ENCODE measurements at regions not wholly inside any gene's neighbourhood (a gene's known extent, or its start where the extent isn't known, plus 50 kb on each side); places are given as distances from the start of the nearest gene placed in this dataset.
"Not testable (repeated sequence)": the region's sequence is repeated elsewhere in the genome, so short reads cannot be mapped to it uniquely, and the experiment has no call there.

DNA sequence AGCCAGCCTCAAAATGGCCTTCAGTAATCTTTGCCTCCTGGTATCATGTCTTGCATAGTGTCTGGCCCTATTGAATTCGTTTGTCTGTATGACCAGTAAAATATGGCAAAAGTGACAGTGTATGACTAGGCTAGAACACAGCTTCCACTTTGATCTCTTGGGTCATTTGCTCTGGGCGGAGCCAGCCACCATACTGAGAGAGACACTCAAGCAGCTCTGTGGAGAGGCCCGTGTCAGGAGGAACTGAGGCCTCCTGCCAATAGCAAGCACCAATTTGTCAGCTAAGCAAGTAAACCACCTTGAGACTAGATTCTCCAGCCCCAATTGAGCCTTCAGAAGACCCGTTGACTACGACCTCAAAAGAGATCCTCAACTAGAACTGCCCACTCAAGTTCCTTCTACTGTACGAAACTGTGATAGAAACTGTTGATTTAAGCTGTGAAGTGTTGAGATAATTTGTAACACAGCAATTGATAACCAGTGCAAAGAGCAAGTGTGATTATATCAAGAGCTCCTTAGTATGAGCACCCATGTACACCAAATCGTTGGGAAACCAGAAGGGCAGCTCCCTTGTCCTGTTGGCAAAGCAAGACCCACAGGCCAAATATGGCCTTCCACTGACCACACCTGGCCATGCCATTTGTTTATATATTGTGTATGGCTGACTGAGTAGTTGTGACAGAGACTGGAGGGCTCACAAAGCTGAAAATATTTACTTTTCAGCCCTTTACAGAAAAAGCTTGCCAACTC lies 52.7 kb upstream of the SERBP1 start:
- POLR2A ChIA-PET, result no interaction called here
- no peaks in the 10 kb centered on the region for H3K9me3 Mint-ChIP-seq
- H3K36me3 Mint-ChIP-seq (ENCODE audit: low read depth), result no peaks in the 10 kb centered on the region
- peaks cover 4% of the 10 kb centered on the region for H3K4me1 Mint-ChIP-seq
- H3K4me3 Mint-ChIP-seq, result no peak overlapping the region
- CTCF ChIA-PET, result no interaction called here
- H3K27ac Mint-ChIP-seq, result no peak overlapping the region
- no peaks in the 10 kb centered on the region for H3K27me3 Mint-ChIP-seq
- DNase-seq, result no peak

- Mint-ChIP-seq H3K4me1 (no peaks in the 10 kb centered on the region), H3K27me3 (no peaks in the 10 kb centered on the region), H3K36me3 (ENCODE audit: low read depth) (no peaks in the 10 kb centered on the region), H3K4me3 (no peak overlapping the region), H3K9me3 (no peaks in the 10 kb centered on the region), H3K27ac (no peak overlapping the region)
- ChIA-PET CTCF (interaction anchor here (0.8 kb wide), 1 partner anchor 270 kb away, joined by 3 read pairs; no protein-coding TSS in a partner anchor), POLR2A (no interaction called here)
- DNase-seq, result no peak
Observed at GRCh38 chr1:67484492-67484891, 54.3 kb upstream of the SERBP1 start.

DNA sequence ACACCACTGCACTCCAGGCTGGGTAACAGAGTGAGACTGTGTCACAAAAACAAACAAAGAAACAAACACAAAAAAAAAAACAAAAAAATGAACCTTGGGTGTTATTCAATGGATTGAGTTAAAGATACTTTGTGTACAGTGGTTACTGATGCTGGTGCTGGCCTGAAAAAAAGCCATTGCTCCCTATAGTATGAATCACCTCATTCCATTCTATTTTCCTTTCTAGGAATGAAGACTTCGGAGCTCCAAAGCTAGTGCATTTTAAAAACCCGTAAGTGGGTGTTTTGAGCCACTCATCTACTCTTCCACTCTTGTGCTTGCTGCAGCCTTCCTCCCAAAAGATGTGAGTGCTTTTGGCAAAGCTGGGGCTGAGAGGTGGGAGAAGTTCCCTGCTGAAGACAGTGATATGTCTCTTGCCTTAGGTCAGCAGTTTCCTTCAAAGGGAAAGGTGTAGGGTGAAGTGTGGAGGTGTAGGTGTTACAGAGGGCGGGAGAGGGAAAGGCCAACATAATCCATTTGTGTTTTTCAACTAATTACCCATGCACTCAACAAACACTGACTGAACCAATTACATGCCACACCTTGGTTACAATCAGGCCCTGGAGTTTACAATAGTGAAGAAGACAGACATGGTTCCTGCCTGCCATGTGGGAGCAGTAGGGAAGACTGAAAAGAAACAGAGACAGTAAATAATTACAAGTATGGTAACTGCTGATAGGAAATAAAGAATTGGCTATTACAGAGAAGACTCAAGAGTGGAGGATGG lies 55.0 kb upstream of the SERBP1 start:
- no peaks in the 10 kb centered on the region for H3K4me1 Mint-ChIP-seq
- no peaks in the 10 kb centered on the region for H3K27me3 Mint-ChIP-seq
- no peaks in the 10 kb centered on the region for H3K36me3 Mint-ChIP-seq (ENCODE audit: low read depth)
- ChIA-PET CTCF (interaction anchor here (0.8 kb wide), 1 partner anchor 271 kb away, joined by 3 read pairs; no protein-coding TSS in a partner anchor), POLR2A (no interaction called here)
- DNase-seq, result no peak
- no peak overlapping the region for H3K4me3 Mint-ChIP-seq
- no peak overlapping the region for H3K27ac Mint-ChIP-seq
- H3K9me3 Mint-ChIP-seq, result no peaks in the 10 kb centered on the region

DNA sequence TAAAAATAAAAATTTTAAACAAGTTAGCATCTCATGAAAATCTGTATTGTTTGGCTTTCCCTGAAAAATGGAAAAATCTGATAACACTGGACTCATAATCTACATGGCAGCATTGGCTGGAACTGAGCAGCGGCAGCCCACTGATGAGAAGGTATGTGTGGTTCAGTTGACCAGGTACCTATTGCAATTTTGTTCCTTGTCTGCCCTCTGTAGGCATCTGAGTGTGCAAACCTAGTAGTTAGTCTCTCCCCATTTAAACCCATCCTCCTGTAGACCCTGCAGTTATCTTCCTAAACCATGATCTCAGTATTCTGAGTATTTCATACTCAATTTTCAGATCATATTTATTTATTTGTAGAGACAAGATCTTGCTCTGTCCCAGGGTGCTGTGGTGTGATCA lies 59.4 kb upstream of the SERBP1 start:
- Mint-ChIP-seq H3K9me3 (no peaks in the 10 kb centered on the region), H3K36me3 (ENCODE audit: low read depth) (no peaks in the 10 kb centered on the region), H3K4me1 (no peaks in the 10 kb centered on the region), H3K27ac (no peak overlapping the region), H3K4me3 (no peak overlapping the region), H3K27me3 (no peaks in the 10 kb centered on the region)
- no peak for DNase-seq
- POLR2A ChIA-PET, result no interaction called here
- CTCF ChIA-PET, result interaction anchor here (0.9 to 3.8 kb wide), 3 partner anchors 12 to 280 kb away, joined by 4 to 19 read pairs (median 4); no protein-coding TSS in a partner anchor

DNA sequence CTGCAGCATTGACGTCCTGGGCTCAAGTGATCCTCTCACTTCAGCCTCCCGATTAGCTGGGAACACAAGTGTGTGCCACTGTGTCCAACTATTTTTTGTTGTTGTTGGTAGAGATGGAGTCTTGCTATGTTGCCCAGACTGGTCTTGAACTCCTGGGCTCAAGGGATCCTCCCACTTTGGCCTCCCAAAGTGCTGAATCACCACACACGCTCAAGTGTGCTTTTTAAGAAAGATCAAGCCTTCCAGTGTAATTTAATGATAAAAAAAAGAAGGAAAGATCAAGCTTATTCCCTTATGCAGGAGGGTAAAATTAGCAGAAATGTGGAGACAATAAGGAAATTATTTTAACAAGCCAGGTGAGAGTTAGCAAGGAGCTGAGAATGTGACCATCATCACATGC lies 61.1 kb upstream of the SERBP1 start:
- Mint-ChIP-seq H3K36me3 (ENCODE audit: low read depth) (no peaks in the 10 kb centered on the region), H3K4me3 (no peak overlapping the region), H3K9me3 (no peaks in the 10 kb centered on the region), H3K27me3 (no peaks in the 10 kb centered on the region), H3K27ac (no peak overlapping the region), H3K4me1 (no peaks in the 10 kb centered on the region)
- ChIA-PET POLR2A (no interaction called here), CTCF (interaction anchor here (1.5 to 3.8 kb wide), 2 partner anchors 10 to 276 kb away, joined by 3 to 19 read pairs; no protein-coding TSS in a partner anchor)
- no peak for DNase-seq

DNA sequence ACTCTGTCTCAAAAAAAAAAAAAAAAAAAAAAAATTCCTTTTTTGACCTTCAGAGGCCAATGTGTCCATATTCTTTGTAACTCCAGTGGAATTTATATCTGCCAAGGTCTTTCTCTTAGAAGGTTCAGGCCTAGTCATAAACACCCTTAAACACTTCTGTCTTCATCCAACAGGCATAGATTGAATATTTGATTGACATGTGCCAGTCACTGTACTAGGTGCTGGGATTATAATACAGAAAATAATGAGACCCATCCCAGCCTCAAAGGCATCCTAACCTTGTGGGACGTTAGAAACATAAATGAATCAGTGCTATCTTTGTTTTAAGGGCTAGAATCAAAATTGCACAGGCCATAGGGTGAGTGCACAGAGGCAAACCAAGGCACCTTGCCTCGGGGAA lies 62.9 kb upstream of the SERBP1 start:
- no peaks in the 10 kb centered on the region for H3K27me3 Mint-ChIP-seq
- H3K4me3 Mint-ChIP-seq, result no peak overlapping the region
- CTCF ChIA-PET, result no interaction called here

GRCh38 chr1:67495327-67495726 lies 65.1 kb upstream of the SERBP1 start:
- POLR2A ChIA-PET, result no interaction called here
- Mint-ChIP-seq H3K27ac (no peak overlapping the region), H3K4me3 (no peak overlapping the region), H3K36me3 (ENCODE audit: low read depth) (no peaks in the 10 kb centered on the region), H3K9me3 (no peaks in the 10 kb centered on the region), H3K27me3 (no peaks in the 10 kb centered on the region), H3K4me1 (peaks cover 1% of the 10 kb centered on the region)
- no peak for DNase-seq
- CTCF ChIA-PET, result interaction anchor here (11.1 kb wide), 1 partner anchor 281 kb away, joined by 199 read pairs; no protein-coding TSS in a partner anchor

More for the DNA sequence above, 62.9 kb upstream of the SERBP1 start:
- POLR2A ChIA-PET, result no interaction called here
- Mint-ChIP-seq H3K27ac (no peak overlapping the region), H3K4me1 (no peaks in the 10 kb centered on the region), H3K9me3 (no peaks in the 10 kb centered on the region), H3K36me3 (ENCODE audit: low read depth) (no peaks in the 10 kb centered on the region)
- no peak for DNase-seq

DNA sequence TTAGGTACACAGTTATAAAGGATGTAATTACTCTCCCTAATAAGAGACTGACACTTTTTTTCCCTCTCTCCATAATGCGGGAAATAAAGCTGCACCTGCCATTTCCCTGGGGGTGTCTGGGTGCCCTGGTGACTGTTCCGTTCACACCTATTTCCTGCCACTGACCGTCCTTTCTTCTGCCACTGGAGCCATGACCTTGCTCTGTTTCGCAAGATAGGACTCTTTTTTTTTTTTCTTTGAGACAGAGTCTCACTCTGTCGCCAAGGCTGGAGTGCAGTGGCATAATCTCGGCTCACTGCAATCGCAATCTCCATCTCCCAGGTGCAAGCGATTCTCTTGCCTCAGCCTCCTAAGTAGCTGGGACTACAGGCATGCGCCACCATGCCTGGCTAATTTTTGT lies 66.1 kb upstream of the SERBP1 start:
- no peak for DNase-seq
- Mint-ChIP-seq H3K4me1 (peaks cover 4% of the 10 kb centered on the region), H3K36me3 (ENCODE audit: low read depth) (no peaks in the 10 kb centered on the region), H3K4me3 (no peak overlapping the region), H3K27me3 (peaks cover 2% of the 10 kb centered on the region), H3K9me3 (no peaks in the 10 kb centered on the region), H3K27ac (no peak overlapping the region)
- CTCF ChIA-PET, result interaction anchor here (0.6 to 11.1 kb wide), 6 partner anchors 9 to 326 kb away, joined by 3 to 199 read pairs (median 4); no protein-coding TSS in a partner anchor
- POLR2A ChIA-PET, result no interaction called here

GRCh38 chr1:67500413-67500959 lies 70.3 kb upstream of the SERBP1 start:
- H3K4me3 Mint-ChIP-seq, result no peak overlapping the region
- H3K4me1 Mint-ChIP-seq, result peaks cover 4% of the 10 kb centered on the region
- peaks cover 6% of the 10 kb centered on the region for H3K27me3 Mint-ChIP-seq
- POLR2A ChIA-PET, result interaction anchor here (0.7 to 1.0 kb wide), 3 partner anchors 70 to 186 kb away, joined by 3 read pairs; partner anchors contain the start of gene SERBP1
- peak; percentile 90 for DNase-seq
- no peak overlapping the region for H3K27ac Mint-ChIP-seq
- no peaks in the 10 kb centered on the region for H3K9me3 Mint-ChIP-seq
- H3K36me3 Mint-ChIP-seq (ENCODE audit: low read depth), result no peaks in the 10 kb centered on the region
- CTCF ChIA-PET, result interaction anchor here (0.5 to 11.1 kb wide), 31 partner anchors 10 to 736 kb away, joined by 3 to 199 read pairs (median 5); no protein-coding TSS in a partner anchor

- no peaks in the 10 kb centered on the region for H3K36me3 Mint-ChIP-seq (ENCODE audit: low read depth)
Observed at GRCh38 chr1:67503974-67504373, 73.8 kb upstream of the SERBP1 start.

GRCh38 chr1:67513392-67514294 lies 83.4 kb upstream of the SERBP1 start:
- H3K4me1 Mint-ChIP-seq; POLR2A ChIA-PET; H3K4me3 Mint-ChIP-seq; H3K27ac Mint-ChIP-seq; H3K36me3 Mint-ChIP-seq (ENCODE audit: low read depth); CTCF ChIA-PET; DNase-seq; H3K9me3 Mint-ChIP-seq: not testable (repeated sequence)
- H3K27me3 Mint-ChIP-seq, result peaks cover 10% of the 10 kb centered on the region

More at GRCh38 chr1:67503974-67504373, 73.8 kb upstream of the SERBP1 start:
- ChIA-PET POLR2A (no interaction called here), CTCF (interaction anchor here (1.1 to 11.1 kb wide), 3 partner anchors 8 to 290 kb away, joined by 3 to 199 read pairs (median 4); no protein-coding TSS in a partner anchor)
- Mint-ChIP-seq H3K4me3 (no peak overlapping the region), H3K9me3 (no peaks in the 10 kb centered on the region), H3K27ac (no peak overlapping the region), H3K4me1 (peaks cover 5% of the 10 kb centered on the region), H3K27me3 (peaks cover 6% of the 10 kb centered on the region)
- DNase-seq, result no peak

DNA sequence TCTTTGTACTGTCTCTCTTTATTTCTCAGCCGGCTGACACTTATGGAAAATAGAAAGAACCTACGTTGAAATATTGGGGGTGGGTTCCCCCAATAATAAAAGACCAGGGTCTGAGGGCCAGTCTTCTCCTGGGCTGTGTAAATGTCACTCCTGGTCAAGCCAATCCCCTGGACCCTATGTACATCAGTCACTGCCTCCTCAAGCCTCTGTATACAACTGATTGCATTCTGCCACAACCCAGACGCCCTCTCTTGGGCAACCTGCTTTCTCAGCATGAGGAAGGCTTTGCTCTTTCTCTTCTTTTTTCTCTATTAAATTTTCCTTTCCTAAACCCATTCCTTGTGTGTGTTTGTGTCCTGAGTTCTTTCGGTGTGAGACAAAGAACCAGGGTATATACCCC lies 84.1 kb upstream of the SERBP1 start:
- no peak overlapping the region for H3K4me3 Mint-ChIP-seq
- no peak for DNase-seq
- H3K9me3 Mint-ChIP-seq, result peaks cover 2% of the 10 kb centered on the region
- no peaks in the 10 kb centered on the region for H3K4me1 Mint-ChIP-seq
- no peak overlapping the region for H3K27ac Mint-ChIP-seq
- CTCF ChIA-PET, result no interaction called here
- POLR2A ChIA-PET, result no interaction called here
- H3K36me3 Mint-ChIP-seq (ENCODE audit: low read depth), result no peaks in the 10 kb centered on the region
- H3K27me3 Mint-ChIP-seq, result peaks cover 10% of the 10 kb centered on the region

Measured in activated CD4-positive, alpha-beta memory T cell treated with anti-CD3 and anti-CD28 coated beads, Interleukin-2, amount 10 ng/mL, durations not matched to agents 7 days and 5 days (primary cell).